22Rv1 (cell line): ENCODE measurements at regions not wholly inside any gene's neighbourhood (a gene's known extent, or its start where the extent isn't known, plus 50 kb on each side); places are given as distances from the start of the nearest gene placed in this dataset.

Experiments used
- ZFX ChIP-seq: fragments of 450-650 bp; IDR thresholded peaks from 2 replicates; pipeline ENCODE4 v1.6.1; 2017; ENCODE audit warnings: antibody characterized with exemption, borderline replicate concordance
- TF ChIP-seq, protein P1 (sequence below): fragments of 450-650 bp; IDR thresholded peaks from 2 replicates; pipeline ENCODE4 v1.5.1; 2017; ENCODE audit warnings: mild to moderate bottlenecking

DNA sequence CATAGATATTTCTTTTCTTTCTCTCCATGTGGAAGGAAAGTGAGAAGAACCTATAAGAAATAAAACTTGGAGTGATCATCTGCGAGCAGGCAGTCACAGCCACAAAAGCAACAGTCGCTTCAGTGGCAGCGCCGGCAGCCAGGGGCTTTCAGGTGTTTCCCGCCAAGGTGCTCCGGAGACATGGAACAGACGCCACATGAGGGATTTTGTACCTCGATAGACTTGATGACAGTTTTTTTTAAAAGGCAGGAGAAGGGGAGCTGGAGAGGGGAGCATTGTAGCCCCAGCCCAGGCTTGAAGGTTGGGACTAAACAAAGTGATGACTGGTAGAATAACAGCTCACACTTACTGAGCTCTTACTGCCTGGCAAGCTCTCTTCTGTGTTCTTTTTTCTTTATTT is 471.4 kb upstream of the B3GAT1 start:
- TF ChIP-seq, protein P1, sequence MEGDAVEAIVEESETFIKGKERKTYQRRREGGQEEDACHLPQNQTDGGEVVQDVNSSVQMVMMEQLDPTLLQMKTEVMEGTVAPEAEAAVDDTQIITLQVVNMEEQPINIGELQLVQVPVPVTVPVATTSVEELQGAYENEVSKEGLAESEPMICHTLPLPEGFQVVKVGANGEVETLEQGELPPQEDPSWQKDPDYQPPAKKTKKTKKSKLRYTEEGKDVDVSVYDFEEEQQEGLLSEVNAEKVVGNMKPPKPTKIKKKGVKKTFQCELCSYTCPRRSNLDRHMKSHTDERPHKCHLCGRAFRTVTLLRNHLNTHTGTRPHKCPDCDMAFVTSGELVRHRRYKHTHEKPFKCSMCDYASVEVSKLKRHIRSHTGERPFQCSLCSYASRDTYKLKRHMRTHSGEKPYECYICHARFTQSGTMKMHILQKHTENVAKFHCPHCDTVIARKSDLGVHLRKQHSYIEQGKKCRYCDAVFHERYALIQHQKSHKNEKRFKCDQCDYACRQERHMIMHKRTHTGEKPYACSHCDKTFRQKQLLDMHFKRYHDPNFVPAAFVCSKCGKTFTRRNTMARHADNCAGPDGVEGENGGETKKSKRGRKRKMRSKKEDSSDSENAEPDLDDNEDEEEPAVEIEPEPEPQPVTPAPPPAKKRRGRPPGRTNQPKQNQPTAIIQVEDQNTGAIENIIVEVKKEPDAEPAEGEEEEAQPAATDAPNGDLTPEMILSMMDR, result no peak
- no peak for TF ChIP-seq ZFX
